ENCODE measurements at regions not wholly inside any gene's neighbourhood (a gene's known extent, or its start where the extent isn't known, plus 50 kb on each side); places are given as distances from the start of the nearest gene placed in this dataset.

DNA sequence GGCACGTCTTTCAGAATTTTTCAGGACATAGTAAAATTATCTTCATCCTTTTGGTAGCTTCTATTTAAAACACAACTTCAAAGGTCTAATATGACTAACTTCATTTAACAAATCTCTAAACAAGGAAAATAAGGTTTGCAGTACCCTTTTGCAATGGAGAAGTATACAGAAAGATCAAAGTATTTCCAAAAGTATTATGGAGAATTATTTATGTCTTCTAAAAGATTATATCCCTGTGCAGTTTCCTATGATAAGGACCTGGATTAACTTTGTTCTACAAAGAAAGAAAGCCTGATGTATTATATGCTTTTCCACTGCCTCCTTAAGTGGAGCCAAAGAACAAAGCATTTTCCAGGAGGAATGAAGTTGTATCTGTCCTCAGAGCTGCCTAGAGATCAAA is 353.0 kb upstream of the RUNX1 start:
- Histone ChIP-seq H3K4me3 (no peak overlapping the region), H3K27ac (no peak overlapping the region), H3K27me3 (peaks cover 0 to 47% (median 24%) of the 10 kb centered on the region in 7 donors), H3K9me3 (no peaks in the 10 kb centered on the region), H3K36me3 (no peaks in the 10 kb centered on the region), H3K4me1 (peaks cover 0 to 26% (median 0%) of the 10 kb centered on the region in 9 donors)
- no peak for TF ChIP-seq CTCF (IDR thresholded peaks at IDR 0.05)
- WGBS, 2 donors: 55 to 75% methylated on average over 1 of the region's 1 CpG
- intact Hi-C loops (cut with DNase I): loop anchor here in 7 of 10 donors (5.0 to 10.0 kb wide), 6 partner anchors 347 to 657 kb away; no protein-coding TSS in a partner anchor
- ATAC-seq (no peak), DNase-seq (no peak)

GRCh38 chr21:35401476-35401875 is 352.4 kb upstream of the RUNX1 start:
- Histone ChIP-seq H3K9me3 (no peaks in the 10 kb centered on the region), H3K27me3 (peaks cover 0 to 43% (median 24%) of the 10 kb centered on the region in 7 donors), H3K4me1 (peaks cover 0 to 26% (median 0%) of the 10 kb centered on the region in 9 donors), H3K36me3 (no peaks in the 10 kb centered on the region), H3K4me3 (no peak overlapping the region), H3K27ac (no peak overlapping the region)
- intact Hi-C loops (cut with DNase I): loop anchor here in 7 of 10 donors (2.0 to 10.0 kb wide), 8 partner anchors 347 to 657 kb away; no protein-coding TSS in a partner anchor
- WGBS, 2 donors: 63% methylated on average over 4 of the region's 4 CpGs
- no peak for TF ChIP-seq CTCF (IDR thresholded peaks at IDR 0.05)
- no peak for DNase-seq
- no peak for ATAC-seq

GRCh38 chr21:35400233-35400939 is 351.3 kb upstream of the RUNX1 start:
- Histone ChIP-seq H3K4me1 (peaks cover 0 to 26% (median 0%) of the 10 kb centered on the region in 9 donors), H3K36me3 (no peaks in the 10 kb centered on the region), H3K9me3 (no peaks in the 10 kb centered on the region), H3K4me3 (peak overlapping the region in 1 of 10 donors; percentile 18), H3K27ac (peak overlapping the region in 1 of 10 donors; percentile 64), H3K27me3 (peaks cover 0 to 32% (median 19%) of the 10 kb centered on the region in 7 donors)
- peak in 8 of 9 donors; percentile 17 to 64 (median 53) for TF ChIP-seq CTCF (IDR thresholded peaks at IDR 0.05)
- intact Hi-C loops (cut with DNase I): loop anchor here in 7 of 10 donors (1.0 to 10.0 kb wide), 9 partner anchors 346 to 656 kb away; no protein-coding TSS in a partner anchor
- peak in 7 of 8 donors; percentile 23 to 78 (median 67) for ATAC-seq
- DNase-seq: peak in 1 of 2 donors; percentile 11
- WGBS, 2 donors: 49 to 51% methylated on average over 8 of the region's 8 CpGs

DNA sequence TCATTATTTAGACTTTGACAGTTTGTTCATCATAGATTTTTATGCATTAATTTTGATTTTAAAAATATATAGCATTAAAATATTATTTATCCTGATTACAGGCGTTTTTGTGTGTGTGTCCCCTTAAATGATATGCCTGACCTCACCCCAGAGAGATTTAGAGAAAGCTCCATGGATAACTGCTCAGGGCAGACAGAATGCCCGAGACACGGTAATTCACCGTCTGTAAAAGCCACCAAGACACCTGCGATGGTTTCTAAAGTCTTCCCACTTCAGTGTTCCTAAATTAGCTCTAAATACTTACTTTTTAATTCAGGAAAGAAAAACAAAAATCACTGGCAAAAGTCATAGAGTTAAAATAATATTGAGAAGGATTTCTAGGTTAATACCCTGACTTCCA is 350.6 kb upstream of the RUNX1 start:
- Histone ChIP-seq H3K27ac (peak overlapping the region in 1 of 10 donors; percentile 64), H3K27me3 (peaks cover 0 to 27% (median 13%) of the 10 kb centered on the region in 7 donors), H3K9me3 (no peaks in the 10 kb centered on the region), H3K4me3 (peak overlapping the region in 1 of 10 donors; percentile 18), H3K36me3 (no peaks in the 10 kb centered on the region), H3K4me1 (peaks cover 0 to 26% (median 0%) of the 10 kb centered on the region in 9 donors)
- ATAC-seq (no peak), DNase-seq (no peak)
- TF ChIP-seq CTCF (IDR thresholded peaks at IDR 0.05): no peak
- 69 to 72% methylated on average over 5 of the region's 5 CpGs for WGBS, 2 donors
- intact Hi-C loops (cut with DNase I): loop anchor here in 9 of 10 donors (1.0 to 10.0 kb wide), 12 partner anchors 345 to 655 kb away; partner anchors contain the start of gene RUNX1 (in 2 of the 9)

All from heart right ventricle (tissue), 16 donors.